ENCODE measurements at regions not wholly inside any gene's neighbourhood (a gene's known extent, or its start where the extent isn't known, plus 50 kb on each side); places are given as distances from the start of the nearest gene placed in this dataset.

- no peak for TF ChIP-seq CTCF (IDR thresholded peaks at IDR 0.05)
- TF ChIP-seq POLR2A (IDR thresholded peaks at IDR 0.05): no peak
Observed at GRCh38 chr2:185895828-185896693, 157.5 kb downstream of the FSIP2 start.
